GM12878 (cell line): ENCODE measurements at regions not wholly inside any gene's neighbourhood (a gene's known extent, or its start where the extent isn't known, plus 50 kb on each side); places are given as distances from the start of the nearest gene placed in this dataset.

Source experiments
- ATAC-seq: fragments of 200-7000 bp; cut with Tn5 transposase; 3 replicates; pipeline ENCODE4 v1.9.1; 2020; ENCODE audit warnings: mild to moderate bottlenecking, moderate library complexity
- BruUV-seq: library from RNA; stranded (reverse); fragments of 400-500 nt; replicated peaks from 2 replicates; lab custom pipeline; 2021; lab: Mats Ljungman, UMichigan
- CTCF ChIA-PET: fragments of 300-600 bp; sonication (Branson Sonifier 250); formaldehyde crosslinking; extraction: SDS; loops from one replicate; lab custom pipeline; 2021; ENCODE audit warnings: inconsistent platforms; lab: Yijun Ruan, JAX
- POLR2A ChIA-PET: fragments of 350-600 bp; formaldehyde crosslinking; extraction: SDS; loops from one replicate; lab custom pipeline; 2021; ENCODE audit warnings: inconsistent platforms; lab: Charles Lee
- RAD21 ChIA-PET: fragments of 300-600 bp; sonication (Branson Sonifier 250); formaldehyde crosslinking; loops from one replicate; lab custom pipeline; 2023; ENCODE audit warnings: antibody characterized with exemption; ENCODE audit not compliant: unreplicated experiment; lab: Charles Lee
- SMC1A ChIA-PET: fragments of 300-600 bp; sonication (Branson Sonifier 250); formaldehyde crosslinking; loops from one replicate; lab custom pipeline; 2023; ENCODE audit not compliant: unreplicated experiment, uncharacterized antibody; lab: Charles Lee
- DNase-seq: peaks from one replicate; pipeline ENCODE4 v3.0.0-alpha.2; 2011; ENCODE audit warnings: low read depth, low spot score
- FAIRE-seq: peaks from 3 replicates; lab custom pipeline; 2011; peaks lifted over from hg19 to GRCh38; lab: Jason Lieb, UNC
- H2AFZ ChIP-seq: 2 replicates; pipeline ENCODE4 v1.6.0; 2011; ENCODE audit warnings: low read depth, low read length, control low read depth; ENCODE audit not compliant: control insufficient read depth
- H3K27ac ChIP-seq: 2 replicates; pipeline ENCODE4 v1.5.1; 2011; ENCODE audit warnings: control low read depth; ENCODE audit not compliant: control insufficient read depth, insufficient read depth
- H3K27me3 ChIP-seq, 2 experiments: replicated peaks in 1 of 2; 2 replicates each; pipeline versions ENCODE4 v1.6.0 to v1.6.1; 2011; ENCODE audit warnings: low read length in 1 of 2; ENCODE audit not compliant: control insufficient read depth in 2 of 2, insufficient read depth in 2 of 2
- H3K36me3 ChIP-seq, 2 experiments: 2 replicates each; pipeline ENCODE4 v1.5.1; 2011; ENCODE audit warnings: low read length in 1 of 2; ENCODE audit not compliant: control insufficient read depth in 2 of 2, insufficient read depth in 2 of 2
- H3K4me1 ChIP-seq: 2 replicates; pipeline ENCODE4 v1.6.1; 2011; ENCODE audit warnings: mild to moderate bottlenecking, low read length, moderate library complexity, mixed read lengths; ENCODE audit not compliant: control insufficient read depth, insufficient read depth
- H3K4me2 ChIP-seq: 2 replicates; pipeline ENCODE4 v1.6.0; 2011; ENCODE audit warnings: control low read depth; ENCODE audit not compliant: control insufficient read depth, insufficient read depth
- H3K4me3 ChIP-seq: fragments of 200-600 bp; sonication (generic); 2 replicates; pipeline ENCODE4 v1.5.1; 2016
- H3K79me2 ChIP-seq: 2 replicates; pipeline ENCODE4 v1.6.0; 2011; ENCODE audit warnings: low read length; ENCODE audit not compliant: control insufficient read depth, insufficient read depth
- H3K9ac ChIP-seq: 2 replicates; pipeline ENCODE4 v1.8.0; 2011; ENCODE audit warnings: low read length, control low read depth, mixed read lengths; ENCODE audit not compliant: control insufficient read depth, insufficient read depth
- H3K9me3 ChIP-seq: replicated peaks from 3 replicates; pipeline ENCODE4 v1.5.1; 2011; ENCODE audit warnings: mild to moderate bottlenecking, low read length; ENCODE audit not compliant: control insufficient read depth, insufficient read depth
- H4K20me1 ChIP-seq: 2 replicates; pipeline ENCODE4 v1.6.0; 2011; ENCODE audit not compliant: control insufficient read depth, insufficient read depth
- MLLT1 ChIP-seq: fragments of 450-650 bp; IDR thresholded peaks from 2 replicates; pipeline ENCODE4 v1.6.1; 2016; ENCODE audit warnings: mild to moderate bottlenecking
- MTA3 ChIP-seq: IDR thresholded peaks from 2 replicates; pipeline ENCODE4 v1.6.1; 2012; ENCODE audit warnings: low read length, inconsistent platforms, borderline replicate concordance
- REST ChIP-seq: IDR thresholded peaks from 2 replicates; pipeline ENCODE4 v1.6.1; 2012; ENCODE audit warnings: mild to moderate bottlenecking, low read depth, low read length
- SREBF1 ChIP-seq: IDR thresholded peaks from 2 replicates; pipeline ENCODE4 v1.6.1; 2012; ENCODE audit warnings: mild to moderate bottlenecking, low read length
- STAT3 ChIP-seq: IDR thresholded peaks from 2 replicates; pipeline ENCODE4 v1.6.1; 2011; ENCODE audit warnings: low read depth, low read length, improper control_type of control experiment
- WGBS: methylation state at CpG from one replicate; pipeline ENCODE4 v1.1.6; 2016; ENCODE audit warnings: low lambda C conversion rate; ENCODE audit not compliant: insufficient replicate concordance, insufficient coverage; ENCODE audit errors: missing lambda C conversion rate; 5-methylcytosine and 5-hydroxymethylcytosine counted together
- in situ Hi-C: fragments of 300-500 bp; cut with MboI; formaldehyde crosslinking; loops from 9 replicates; pipeline ENCODE4 v1.14.3; 2018; ENCODE audit warnings: mixed read lengths
- intact Hi-C: fragments of 100-400 bp; cut with micrococcal nuclease; formaldehyde crosslinking; loops from one replicate; pipeline ENCODE4 v1.14.2; 2022; ENCODE audit not compliant: unreplicated experiment
- TF ChIP-seq, protein P1 (sequence below): fragments of 450-650 bp; IDR thresholded peaks from 2 replicates; pipeline ENCODE4 v1.6.1; 2016; ENCODE audit warnings: mild to moderate bottlenecking, moderate library complexity, borderline replicate concordance
- TF ChIP-seq, protein P2 (sequence below): fragments of 450-650 bp; IDR thresholded peaks from 2 replicates; pipeline ENCODE4 v1.6.1; 2018; ENCODE audit warnings: borderline replicate concordance, mild to moderate bottlenecking; ENCODE audit not compliant: partially characterized antibody

DNA sequence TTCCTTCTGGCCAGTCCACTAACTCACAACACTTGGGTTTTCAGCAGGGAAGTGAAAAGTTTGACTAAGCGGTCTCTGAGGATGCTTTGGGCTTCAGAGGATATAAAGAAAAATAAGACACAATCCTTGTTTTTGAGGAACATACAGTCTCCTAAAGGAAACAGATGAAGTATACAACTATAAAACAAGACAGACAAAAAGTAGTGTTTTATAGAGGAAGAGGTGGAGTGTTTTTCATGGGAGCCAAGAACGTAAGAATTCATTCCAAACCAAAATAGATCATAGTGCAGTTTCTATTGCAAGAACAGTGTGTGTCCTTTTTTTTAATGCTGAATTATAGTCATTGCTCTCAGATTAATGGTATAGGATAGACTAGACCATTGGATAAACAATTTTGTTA lies 586.9 kb upstream of the BRINP1 start:
- in situ Hi-C loops, result no loop called here
- H3K4me1 ChIP-seq, result no peaks in the 10 kb centered on the region
- no TSS peak for BruUV-seq
- CTCF ChIA-PET, result interaction anchor here (1.0 to 1.3 kb wide), 2 partner anchors 14 to 522 kb away, joined by 3 read pairs; no protein-coding TSS in a partner anchor
- TF ChIP-seq, protein P1, sequence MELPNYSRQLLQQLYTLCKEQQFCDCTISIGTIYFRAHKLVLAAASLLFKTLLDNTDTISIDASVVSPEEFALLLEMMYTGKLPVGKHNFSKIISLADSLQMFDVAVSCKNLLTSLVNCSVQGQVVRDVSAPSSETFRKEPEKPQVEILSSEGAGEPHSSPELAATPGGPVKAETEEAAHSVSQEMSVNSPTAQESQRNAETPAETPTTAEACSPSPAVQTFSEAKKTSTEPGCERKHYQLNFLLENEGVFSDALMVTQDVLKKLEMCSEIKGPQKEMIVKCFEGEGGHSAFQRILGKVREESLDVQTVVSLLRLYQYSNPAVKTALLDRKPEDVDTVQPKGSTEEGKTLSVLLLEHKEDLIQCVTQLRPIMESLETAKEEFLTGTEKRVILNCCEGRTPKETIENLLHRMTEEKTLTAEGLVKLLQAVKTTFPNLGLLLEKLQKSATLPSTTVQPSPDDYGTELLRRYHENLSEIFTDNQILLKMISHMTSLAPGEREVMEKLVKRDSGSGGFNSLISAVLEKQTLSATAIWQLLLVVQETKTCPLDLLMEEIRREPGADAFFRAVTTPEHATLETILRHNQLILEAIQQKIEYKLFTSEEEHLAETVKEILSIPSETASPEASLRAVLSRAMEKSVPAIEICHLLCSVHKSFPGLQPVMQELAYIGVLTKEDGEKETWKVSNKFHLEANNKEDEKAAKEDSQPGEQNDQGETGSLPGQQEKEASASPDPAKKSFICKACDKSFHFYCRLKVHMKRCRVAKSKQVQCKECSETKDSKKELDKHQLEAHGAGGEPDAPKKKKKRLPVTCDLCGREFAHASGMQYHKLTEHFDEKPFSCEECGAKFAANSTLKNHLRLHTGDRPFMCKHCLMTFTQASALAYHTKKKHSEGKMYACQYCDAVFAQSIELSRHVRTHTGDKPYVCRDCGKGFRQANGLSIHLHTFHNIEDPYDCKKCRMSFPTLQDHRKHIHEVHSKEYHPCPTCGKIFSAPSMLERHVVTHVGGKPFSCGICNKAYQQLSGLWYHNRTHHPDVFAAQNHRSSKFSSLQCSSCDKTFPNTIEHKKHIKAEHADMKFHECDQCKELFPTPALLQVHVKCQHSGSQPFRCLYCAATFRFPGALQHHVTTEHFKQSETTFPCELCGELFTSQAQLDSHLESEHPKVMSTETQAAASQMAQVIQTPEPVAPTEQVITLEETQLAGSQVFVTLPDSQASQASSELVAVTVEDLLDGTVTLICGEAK, result no peak
- TF ChIP-seq SREBF1 (no peak), STAT3 (no peak), REST (no peak), MTA3 (no peak), MLLT1 (no peak)
- TF ChIP-seq, protein P2, sequence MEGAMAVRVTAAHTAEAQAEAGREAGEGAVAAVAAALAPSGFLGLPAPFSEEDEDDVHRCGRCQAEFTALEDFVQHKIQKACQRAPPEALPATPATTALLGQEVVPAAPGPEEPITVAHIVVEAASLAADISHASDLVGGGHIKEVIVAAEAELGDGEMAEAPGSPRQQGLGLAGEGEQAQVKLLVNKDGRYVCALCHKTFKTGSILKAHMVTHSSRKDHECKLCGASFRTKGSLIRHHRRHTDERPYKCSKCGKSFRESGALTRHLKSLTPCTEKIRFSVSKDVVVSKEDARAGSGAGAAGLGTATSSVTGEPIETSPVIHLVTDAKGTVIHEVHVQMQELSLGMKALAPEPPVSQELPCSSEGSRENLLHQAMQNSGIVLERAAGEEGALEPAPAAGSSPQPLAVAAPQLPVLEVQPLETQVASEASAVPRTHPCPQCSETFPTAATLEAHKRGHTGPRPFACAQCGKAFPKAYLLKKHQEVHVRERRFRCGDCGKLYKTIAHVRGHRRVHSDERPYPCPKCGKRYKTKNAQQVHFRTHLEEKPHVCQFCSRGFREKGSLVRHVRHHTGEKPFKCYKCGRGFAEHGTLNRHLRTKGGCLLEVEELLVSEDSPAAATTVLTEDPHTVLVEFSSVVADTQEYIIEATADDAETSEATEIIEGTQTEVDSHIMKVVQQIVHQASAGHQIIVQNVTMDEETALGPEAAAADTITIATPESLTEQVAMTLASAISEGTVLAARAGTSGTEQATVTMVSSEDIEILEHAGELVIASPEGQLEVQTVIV, result no peak
- TF ChIP-seq, all 136 proteins: peak for 0
- ATAC-seq (no peak), DNase-seq (no peak), FAIRE-seq (no peak)
- Histone ChIP-seq H3K27ac (no peak overlapping the region), H3K4me3 (no peak overlapping the region), H3K9me3 (no peaks in the 10 kb centered on the region), H2AFZ (no peak overlapping the region), H3K36me3 (no peaks in the 10 kb centered on the region), H3K27me3 (0 out of 4 replicates have a peak, but pooled peaks cover 0 to 7% of the 10 kb centered on the region in 2 experiments), H3K9ac (no peak overlapping the region), H3K79me2 (no peaks in the 10 kb centered on the region), H4K20me1 (no peaks in the 10 kb centered on the region), H3K4me2 (no peak overlapping the region)
- ChIA-PET POLR2A (no interaction called here), RAD21 (no interaction called here), SMC1A (no interaction called here)
- intact Hi-C loops, result no loop called here
- 35% methylated on average over 2 of the region's 2 CpGs for WGBS
